CD4-positive, alpha-beta T cell treated with Interleukin-6 for 4 hours (primary cell): ENCODE measurements at regions not wholly inside any gene's neighbourhood (a gene's known extent, or its start where the extent isn't known, plus 50 kb on each side); places are given as distances from the start of the nearest gene placed in this dataset.
"Not testable (repeated sequence)": the region's sequence is repeated elsewhere in the genome, so short reads cannot be mapped to it uniquely, and the experiment has no call there.

Experiments
- DNase-seq: peaks from one replicate; pipeline ENCODE4 v3.0.0-alpha.2; 2020; ENCODE audit warnings: mixed read lengths

DNA sequence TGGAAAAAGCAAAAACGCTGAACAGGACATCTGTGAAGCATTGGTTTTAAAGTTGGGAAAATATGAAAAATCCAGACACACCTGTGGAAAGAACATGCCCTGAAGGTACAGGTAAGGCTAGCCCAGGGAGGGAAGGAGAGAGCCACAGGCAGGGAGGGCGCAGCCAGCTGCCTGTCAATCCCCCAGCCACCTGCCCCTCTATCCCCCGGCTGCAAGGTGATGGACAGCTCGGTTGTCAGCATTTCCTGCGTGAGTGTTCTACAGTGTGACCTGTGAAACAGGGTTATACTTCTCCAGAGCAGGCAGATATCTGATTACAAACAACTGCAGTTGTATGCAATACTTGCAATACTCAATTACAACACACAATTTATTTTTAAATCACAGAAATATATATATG, 358.1 kb downstream of the SMOC2 start:
- no peak for DNase-seq

DNA sequence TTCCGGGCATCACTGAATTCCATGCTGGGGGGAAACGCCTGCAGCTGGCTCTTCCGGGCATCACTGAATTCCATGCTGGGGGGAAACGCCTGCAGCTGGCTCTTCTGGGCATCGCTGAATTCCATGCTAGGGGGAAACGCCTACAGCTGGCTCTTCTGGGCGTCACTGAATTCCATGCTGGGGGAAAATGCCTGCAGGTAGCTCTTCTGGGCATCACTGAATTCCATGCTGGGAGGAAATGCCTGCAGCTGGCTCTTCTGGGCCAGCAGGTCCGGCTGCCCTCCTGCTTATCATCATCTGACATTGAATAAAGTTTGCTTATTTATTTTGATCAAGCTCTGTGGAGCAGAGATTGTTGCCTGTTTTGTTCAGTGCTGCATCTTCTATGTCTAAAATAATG, 355.1 kb downstream of the SMOC2 start:
- DNase-seq: no peak

DNA sequence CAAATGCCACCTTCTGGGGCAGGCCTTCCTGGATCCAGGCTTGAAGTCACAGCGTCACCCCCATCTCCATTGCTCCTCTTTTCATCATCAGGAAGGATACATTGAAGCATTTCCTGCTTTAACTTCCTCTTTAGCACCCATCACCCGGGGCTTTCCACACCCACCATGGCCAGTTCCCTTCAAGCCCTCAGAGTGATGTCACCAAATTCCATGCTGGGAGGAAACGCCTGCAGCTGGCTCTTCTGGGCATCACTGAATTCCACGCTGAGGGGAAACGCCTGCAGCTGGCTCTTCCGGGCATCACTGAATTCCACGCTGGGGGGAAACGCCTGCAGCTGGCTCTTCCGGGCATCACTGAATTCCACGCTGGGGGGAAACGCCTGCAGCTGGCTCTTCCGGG, 354.6 kb downstream of the SMOC2 start:
- DNase-seq: not testable (repeated sequence)

DNA sequence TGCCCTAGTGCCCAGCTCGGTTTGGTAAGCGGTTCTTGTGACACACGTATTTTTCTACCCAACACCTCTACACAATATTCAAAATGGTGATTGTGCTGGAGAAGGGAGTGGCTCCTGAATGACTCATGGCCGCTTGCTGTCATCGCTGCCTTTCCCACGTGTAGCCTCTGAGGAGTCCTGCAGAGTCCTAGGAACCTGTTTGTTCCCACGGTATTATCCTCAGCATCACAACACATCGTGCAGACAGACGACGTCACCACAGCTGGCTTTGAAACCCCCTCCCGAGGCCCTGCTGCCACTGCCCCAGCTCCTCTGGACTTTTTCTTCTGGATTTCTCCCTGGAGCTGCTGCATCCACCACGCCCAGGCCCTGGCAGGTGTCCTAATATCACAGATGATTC, 353.5 kb downstream of the SMOC2 start:
- no peak for DNase-seq

DNA sequence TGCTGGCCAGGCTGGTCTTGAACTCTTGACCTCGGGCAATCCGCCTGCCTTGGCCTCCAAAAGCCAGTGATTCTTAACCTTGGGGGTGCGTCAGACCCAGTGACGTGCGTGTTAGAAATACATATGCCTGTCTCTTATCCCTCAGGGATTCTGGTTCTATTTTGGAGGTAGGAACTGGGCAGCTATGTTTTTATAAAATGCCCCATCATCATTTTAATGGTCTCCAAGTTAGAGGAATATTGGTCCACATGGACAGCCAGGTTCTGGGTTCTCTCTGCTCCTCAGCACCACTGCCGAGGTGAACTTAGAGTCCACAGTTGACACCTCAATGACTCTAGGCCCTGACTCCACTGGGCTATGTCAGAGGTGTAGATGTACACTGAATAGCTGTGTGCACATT, 352.7 kb downstream of the SMOC2 start:
- no peak for DNase-seq

DNA sequence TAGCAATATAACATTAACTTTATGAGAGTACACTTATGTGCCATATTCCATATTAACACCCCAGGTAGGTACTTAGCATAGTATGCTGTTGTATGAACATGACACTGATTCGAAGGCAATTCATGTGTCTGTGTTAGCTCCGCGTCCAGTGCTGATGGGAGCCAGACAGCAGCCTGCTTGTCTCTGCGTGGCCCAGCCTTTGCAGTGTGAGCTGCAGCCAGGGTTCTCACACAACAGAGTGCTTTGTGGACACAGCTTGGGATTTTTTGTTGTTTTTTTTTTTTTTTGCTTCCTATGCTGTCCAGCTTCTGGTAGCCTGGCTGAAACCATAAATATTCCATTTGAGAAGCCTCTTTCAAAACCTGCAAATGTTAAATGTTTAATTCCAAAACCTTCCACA, 350.9 kb downstream of the SMOC2 start:
- DNase-seq: no peak

DNA sequence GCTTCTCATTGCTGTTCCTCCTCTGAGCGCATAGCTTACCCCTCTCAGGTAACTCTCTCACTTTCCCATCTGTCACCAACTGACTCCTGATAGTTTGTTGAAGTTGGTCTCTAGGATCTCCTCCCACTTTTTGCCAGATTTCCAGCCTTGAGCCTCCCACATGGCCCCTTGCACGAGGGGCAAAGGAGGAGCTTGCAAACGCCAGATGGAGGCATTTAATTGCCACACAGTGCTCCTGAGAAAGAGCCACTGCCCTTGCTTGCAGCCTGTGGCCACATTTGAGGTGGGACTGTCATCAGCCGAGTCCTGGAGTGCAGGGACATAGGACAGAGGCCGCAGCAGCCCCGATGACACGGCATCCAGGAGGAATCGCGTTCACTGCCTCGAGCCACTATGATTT, 348.7 kb downstream of the SMOC2 start:
- no peak for DNase-seq

DNA sequence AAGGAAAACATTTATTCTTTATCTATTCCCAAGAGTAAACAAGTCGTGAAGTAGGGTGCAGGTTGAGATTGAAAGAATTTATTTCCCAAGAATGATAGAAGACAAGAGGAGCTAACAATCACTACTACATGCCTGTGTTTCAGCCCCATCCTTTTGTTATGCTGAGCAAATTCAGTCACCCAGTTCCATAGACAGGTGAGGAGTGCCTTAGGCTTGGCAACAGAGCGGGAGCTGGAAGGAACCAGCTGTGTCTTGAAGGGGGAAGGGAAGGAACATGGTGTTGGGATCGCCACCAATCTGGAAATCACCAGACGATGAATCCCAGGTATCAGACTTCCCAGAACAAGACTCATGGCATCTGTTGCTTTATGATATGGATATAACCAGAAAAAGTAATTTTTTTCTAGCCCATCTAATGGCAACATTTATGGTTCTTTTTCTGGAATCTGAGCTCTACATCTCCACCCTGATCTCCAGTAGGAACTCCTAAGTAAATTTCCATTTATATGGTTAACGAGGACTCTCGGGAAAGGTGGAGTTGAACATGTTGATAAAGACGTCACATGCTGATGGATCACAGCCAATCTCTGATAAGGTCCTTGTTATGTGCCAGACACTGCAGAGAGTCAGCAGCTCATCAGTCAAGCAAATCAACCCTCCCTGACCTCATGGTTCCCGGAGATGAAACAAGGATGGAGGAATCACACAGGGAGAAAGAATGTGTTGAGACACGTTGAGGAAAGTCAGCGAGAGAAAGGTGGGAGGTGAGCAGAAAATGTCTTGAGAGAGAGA, 344.9 kb downstream of the SMOC2 start:
- no peak for DNase-seq

DNA sequence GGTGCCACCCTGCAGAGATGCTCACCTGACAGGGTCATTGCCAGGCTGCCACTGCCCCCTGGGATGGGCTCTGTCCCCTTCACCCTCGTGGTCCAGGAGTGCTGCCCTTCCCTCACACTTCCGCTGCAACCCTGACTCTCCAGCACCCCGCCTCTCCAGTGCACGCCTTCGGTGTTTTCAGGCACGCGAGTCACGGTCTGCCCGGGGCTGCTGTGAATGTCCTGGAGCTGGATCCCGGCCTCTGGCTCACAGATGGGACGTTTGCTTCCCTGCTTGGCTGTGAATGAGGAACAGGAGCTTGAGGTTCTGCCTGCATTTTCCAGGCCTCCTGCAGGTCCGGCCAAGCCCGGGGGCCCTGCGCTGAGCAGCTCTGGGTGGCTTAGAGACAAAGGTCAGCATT, 343.4 kb downstream of the SMOC2 start:
- no peak for DNase-seq

DNA sequence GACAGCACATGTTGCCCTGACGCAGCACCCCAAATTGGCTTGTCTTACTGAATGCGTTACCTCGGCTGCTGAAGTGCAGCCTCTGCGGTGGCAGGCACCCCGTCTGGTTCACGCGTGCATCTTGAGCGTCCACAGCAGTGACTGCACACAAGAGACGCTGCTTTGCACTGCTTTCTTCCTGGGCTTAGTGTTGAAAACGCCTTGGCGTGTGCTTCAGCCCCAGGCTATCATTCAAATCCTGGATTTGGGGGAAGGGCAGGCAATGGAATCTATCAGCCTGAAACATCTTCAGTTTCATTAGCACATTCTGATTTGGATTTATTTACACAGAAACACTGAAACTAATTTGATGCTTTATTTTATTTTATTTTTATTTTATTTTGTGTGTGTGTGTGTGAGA, 342.7 kb downstream of the SMOC2 start:
- DNase-seq: no peak

DNA sequence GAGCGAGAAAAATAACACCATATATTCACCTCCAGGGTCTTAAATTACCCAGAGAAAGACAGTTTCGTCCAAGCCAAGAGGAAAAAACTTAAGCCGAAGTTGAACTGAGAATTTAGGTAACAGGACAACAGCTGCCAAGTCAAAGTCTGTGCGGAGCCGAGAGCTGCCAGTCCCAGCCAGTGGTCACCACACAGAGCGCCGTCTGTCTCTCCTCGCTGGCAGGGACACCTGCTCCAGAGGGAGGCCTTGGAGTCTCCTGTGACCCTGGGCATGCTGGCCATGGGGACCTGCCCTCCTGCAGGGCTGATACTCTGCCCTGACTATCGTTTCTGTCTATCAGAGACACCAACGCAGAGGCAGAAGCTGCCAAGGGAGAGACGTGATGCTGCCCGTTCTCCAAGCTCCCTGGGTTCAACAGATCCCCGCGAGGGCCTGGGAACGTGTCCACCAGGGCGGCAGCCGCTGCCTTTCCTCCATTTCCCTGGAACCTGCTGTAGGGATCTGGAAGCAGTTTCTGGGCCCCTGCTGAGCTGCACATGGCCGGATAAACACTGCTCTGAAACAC, 341.3 kb downstream of the SMOC2 start:
- DNase-seq: no peak

DNA sequence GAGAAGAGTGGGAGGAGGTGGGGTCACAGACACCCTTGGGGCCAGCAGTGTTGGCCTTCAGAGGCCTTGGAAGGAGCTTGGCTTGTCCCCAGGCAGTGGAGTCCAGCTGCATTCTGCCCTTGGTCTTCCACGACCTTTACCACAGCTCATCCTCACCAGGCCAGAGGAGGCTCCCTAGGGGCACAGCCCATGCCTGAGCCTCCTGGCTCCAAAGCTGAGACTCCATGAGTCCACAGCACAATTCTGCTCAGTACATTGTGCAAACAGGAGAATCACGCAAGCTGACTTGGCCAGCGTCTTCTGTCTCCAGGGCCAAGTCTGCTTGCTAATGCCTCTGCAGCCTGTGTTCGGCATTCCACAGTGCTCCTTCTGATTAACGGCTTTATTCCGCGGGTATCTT, 337.2 kb downstream of the SMOC2 start:
- DNase-seq: no peak

DNA sequence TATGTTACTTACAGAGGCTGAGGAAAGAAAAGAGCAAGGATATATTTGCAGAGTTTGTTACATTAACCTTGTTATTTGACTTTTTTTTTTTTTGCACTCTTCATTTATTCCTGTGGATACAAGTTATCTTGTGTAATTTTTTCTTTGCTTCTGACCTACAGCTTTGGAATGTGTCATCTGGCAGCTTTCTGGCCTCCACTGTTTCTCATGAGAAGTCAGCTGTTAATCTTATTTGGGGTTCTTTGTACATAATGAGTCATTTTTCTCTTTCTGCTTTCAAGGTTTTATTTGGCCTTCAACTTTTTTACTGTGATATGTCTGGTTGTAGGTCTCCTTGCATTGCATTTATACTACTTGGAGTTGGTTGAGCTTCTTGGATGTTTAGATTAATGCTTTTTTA, 333.4 kb downstream of the SMOC2 start:
- no peak for DNase-seq

DNA sequence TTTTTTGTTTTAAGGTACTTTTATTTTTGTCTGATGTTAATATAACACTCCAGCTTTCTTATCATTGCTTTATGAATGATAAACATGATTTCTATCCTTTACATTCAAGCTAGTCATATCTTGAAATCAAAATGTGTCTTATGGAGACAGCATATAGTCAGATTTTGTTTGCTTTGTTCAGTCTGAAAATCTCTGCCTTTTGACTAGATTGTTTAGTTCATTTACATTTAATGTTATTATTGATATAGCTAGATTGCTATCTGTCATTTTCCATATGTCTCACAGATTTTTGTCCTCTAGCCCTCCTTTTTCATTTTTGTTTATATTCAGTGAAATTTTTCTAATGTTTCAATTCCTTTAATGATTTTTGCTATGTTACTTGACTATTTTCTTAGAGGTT, 332.8 kb downstream of the SMOC2 start:
- no peak for DNase-seq

DNA sequence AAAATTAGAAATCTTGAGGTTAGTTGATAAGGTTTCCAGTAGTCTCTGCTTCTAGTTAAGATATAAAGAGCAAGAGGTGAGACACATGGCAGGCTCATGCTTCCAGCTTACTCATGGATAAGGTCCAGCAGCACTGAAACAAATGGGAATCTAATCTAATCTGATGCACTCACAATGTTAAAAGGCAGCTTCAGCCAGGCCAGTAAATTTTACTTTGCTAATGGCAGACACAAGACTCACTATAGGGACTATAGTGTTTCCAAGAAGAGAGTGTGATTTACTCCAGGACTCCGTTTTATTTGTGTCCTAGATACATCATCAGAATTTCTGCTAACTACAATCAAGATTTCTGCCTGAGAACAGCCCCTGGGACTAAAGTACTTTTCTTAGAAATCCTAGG, 324.8 kb downstream of the SMOC2 start:
- no peak for DNase-seq

DNA sequence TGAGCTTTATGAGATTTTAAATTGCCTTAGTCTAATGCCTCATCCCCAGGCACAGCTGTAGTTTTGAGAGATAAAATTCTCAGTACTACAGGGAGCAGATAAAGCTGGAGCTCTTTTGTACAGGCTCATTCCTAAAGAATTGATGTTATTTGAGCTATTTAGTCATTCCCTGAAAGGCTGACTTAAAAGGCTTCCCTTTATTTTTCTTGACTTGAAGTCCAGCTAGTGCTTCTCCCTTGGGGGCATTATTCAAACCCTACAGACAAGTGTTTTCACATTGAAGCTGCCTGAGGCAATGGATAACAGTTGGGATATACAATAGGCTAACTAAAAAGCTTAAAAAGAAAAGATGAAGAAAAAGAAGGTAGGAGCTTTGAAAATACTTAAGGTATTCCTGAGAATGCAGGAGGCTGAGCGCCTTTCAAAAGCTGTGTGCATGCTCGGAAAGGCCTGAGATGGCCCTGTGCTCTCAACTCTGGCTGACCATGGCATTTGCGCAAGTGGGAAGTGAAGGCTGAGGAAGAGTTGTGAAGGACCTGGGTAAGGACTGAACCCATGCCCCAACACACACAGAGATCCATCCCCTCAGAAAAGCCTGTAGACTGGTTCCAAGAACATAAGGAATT, 315.1 kb downstream of the SMOC2 start:
- no peak for DNase-seq

DNA sequence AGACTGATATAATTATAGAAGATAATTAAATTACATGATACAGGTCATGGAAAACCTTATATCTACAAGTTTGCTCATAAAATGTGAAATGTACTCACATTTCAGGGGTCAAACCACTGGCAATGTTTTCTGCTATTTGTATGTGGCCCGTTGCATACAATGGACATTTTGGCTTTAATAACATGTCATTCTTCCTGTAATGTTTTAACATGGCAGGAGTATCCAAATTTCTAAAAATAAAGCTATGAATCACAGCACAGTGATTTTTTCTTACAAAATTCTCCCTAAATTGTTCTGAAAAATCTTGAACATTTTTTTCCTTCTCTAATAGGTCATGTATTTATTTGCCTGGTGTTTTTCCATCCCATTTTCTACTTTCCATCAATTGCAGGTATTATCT, 305.7 kb downstream of the SMOC2 start:
- DNase-seq: no peak

DNA sequence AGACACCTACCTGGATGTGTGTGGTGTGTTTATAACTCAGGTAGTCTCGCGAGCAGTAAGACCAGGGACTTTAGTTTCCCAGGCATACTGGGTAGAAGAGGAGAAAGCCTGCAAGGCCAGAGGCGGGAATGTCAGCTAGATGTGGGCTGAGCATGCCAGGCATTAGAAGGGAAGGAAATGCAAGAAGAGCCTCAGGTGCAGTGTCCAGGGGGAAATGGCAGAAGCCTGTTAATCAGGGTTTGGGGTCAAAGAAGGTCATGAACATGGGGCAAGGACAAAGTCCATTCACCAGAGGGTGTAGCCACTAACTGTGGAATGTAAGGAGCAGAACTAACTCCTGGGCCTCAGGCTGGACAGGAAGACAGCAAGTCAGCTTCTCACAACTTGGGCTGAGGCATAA, 305.0 kb downstream of the SMOC2 start:
- DNase-seq: no peak

DNA sequence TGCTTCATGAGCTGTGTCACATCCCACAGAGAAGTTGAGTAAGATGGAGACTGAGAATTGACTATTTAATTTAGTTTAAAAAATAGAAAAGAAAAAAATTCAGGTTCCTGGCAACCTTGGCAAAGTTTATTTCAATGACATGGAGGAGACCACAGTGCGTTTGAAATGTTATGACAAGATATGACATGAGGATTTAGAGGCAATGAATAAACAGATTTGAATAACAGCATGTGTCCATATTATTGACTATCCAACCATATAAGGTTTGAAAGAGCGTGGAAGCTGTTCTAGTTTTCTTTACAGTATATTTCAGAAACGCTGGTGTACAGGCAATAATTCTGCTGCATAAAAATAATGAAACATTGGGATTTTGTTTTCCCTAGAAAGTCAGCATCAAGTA, 303.9 kb downstream of the SMOC2 start:
- no peak for DNase-seq

DNA sequence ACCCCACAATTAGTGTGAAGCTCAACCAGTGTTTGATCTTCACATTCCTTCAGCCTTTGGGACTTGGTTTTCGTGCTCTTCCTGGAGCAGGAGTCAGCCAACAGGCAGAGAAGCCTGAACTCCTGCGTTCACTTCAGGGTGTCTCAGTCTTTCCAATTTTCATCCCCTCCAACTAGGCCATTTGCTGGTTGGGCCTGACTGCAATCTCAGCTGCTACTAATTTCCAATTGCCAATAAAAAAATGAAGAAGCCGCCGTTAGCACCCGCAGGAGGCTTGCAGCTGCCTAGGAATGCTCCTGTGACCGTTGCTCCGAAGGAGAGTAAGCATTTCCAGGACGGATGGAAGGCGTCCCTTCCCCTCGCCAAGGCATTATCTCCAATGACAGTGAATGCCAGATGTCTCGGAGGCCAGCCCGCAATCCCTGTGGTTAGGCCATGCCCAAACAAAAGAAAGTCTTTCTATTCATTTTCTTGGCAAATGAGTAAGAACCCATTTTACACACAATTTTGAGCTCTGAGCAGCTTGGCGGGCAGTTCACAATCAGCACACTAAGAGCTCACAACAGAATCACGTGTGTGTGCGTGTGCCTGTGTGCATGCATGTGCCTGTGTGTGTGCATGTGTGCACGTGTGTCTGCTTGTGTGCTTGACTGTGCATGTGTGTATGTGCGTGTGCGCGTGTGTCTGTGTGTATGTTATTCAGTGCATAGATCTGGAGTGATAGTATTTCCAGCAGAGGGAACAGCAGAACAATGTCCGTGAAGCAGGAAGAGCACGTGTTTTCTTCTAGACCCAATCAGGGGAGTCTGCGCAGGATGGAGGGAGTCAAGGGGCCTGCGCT, 301.2 kb downstream of the SMOC2 start:
- no peak for DNase-seq

DNA sequence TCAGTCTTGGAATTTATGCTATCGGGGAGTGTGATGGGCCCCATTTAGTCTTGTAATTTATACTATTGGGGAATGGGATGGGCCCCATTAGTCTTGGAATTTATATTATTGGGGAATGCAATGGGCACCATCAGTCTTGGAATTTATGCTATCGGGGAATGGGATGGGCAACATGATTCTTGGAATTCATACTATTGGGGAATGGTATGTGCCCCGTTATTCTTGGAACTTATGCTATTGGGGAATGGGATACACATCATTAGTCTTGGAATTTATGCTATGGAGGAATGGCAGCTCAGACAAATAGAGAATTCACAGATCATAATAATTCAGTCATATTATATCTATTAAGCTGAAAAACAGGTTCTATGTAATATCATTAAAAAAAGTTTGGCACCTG, 300.3 kb downstream of the SMOC2 start:
- DNase-seq: no peak

DNA sequence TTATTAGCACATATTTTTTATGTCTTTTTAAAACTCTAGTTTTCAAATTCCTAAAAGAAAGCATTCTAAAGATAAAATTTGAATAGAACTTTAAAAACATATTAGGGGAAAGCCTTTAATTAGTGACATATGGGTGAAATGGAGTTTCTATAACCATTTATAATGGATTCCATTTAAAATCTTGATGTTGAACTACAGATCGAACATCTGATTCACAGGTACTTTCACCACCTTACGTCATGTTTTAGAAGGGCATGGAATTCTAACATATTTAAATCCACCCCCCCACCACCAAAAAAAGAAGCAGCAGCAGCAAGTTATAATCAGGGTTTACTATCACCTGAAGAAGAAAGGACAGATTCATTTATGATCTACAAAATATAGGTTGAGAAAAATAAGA, 298.4 kb downstream of the SMOC2 start:
- no peak for DNase-seq

DNA sequence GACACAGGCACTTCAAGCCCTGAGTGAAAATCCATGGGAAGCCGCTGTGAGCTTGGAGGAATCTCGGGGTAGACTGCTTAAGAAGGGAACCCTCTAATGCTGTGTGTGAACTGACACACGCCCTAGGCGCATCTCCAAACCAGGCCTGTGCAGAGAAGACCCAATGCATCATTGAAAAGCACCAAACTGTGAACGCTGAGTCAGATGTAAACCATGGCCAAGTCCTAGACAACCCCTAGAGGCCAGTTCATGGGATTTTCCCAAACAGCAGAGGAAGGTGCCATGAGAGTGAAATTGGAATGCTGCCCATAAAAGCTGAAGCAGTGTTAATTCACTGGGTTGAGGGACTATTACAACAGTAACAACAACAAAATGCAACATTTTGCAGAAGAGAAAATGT, 296.5 kb downstream of the SMOC2 start:
- DNase-seq: no peak

DNA sequence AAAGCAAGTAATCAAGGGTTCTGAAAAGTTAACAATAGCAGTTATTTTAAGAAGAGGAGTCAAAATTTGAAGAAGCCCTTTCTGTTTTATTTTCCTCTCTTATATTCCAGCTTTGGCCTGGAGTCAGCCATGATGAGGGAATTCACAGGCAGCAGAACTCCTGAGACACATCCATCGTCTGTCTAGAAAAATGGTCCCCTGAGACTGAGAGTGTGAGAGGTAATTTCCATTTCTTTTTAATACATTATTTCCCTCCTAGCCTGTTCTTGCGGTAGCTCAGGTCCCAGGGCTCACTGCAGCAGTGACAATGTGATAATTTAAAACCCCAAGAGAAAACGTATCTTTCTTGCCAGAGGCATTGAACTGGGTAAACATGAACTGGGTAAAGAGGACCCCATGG, 296.0 kb downstream of the SMOC2 start:
- no peak for DNase-seq
